HepG2 (cell line): ENCODE measurements at regions not wholly inside any gene's neighbourhood (a gene's known extent, or its start where the extent isn't known, plus 50 kb on each side); places are given as distances from the start of the nearest gene placed in this dataset.

ENCODE experiments used
- ATAC-seq: fragments of 200-7000 bp; cut with Tn5 transposase; 3 replicates; pipeline ENCODE4 v1.9.1; 2020; ENCODE audit warnings: mild to moderate bottlenecking, moderate library complexity
- BruUV-seq: library from RNA; stranded (reverse); fragments of 400-500 nt; replicated peaks from 2 replicates; lab custom pipeline; 2021; lab: Mats Ljungman, UMichigan
- CTCF ChIA-PET: fragments of 300-600 bp; formaldehyde crosslinking; extraction: SDS; loops from one replicate; lab custom pipeline; 2021; ENCODE audit warnings: low total read pairs, inconsistent platforms, low intra/inter-chr PET ratio; lab: Yijun Ruan, JAX
- POLR2A ChIA-PET: fragments of 350-600 bp; sonication (Branson Sonifier 250); formaldehyde crosslinking; loops from one replicate; lab custom pipeline; 2020; ENCODE audit warnings: antibody characterized with exemption, inconsistent platforms; lab: Yijun Ruan, JAX
- DNase-seq: peaks from one replicate; pipeline ENCODE4 v3.0.0-alpha.2; 2015; ENCODE audit warnings: low spot score
- FAIRE-seq: peaks from 3 replicates; lab custom pipeline; 2011; peaks lifted over from hg19 to GRCh38; lab: Jason Lieb, UNC
- H2AFZ ChIP-seq: one replicate; pipeline ENCODE4 v1.6.1; 2011; ENCODE audit warnings: low read length, inconsistent platforms
- H3K27ac ChIP-seq: fragments of 300-600 bp; 3 replicates; pipeline ENCODE4 v1.8.0; 2011; ENCODE audit warnings: mixed run types, mild to moderate bottlenecking, mixed read lengths, low read length, inconsistent platforms; ENCODE audit not compliant: insufficient read depth; ENCODE audit errors: extremely low read length
- H3K27me3 ChIP-seq, 2 experiments: fragments of 200-600 bp in 1 of 2; 2 replicates in 1 of 2; 3 replicates in 1 of 2; pipeline versions ENCODE4 v1.6.0 to v1.8.0; 2011; ENCODE audit warnings: low read length in 2 of 2, mild to moderate bottlenecking in 2 of 2, moderate library complexity in 2 of 2, inconsistent platforms in 1 of 2; ENCODE audit not compliant: insufficient read depth in 2 of 2, control insufficient read depth in 1 of 2
- H3K36me3 ChIP-seq, 2 experiments: fragments of 200-600 bp in 1 of 2; replicated peaks in 1 of 2; 2 replicates in 1 of 2; 3 replicates in 1 of 2; pipeline versions ENCODE4 v1.5.1 to v1.8.0; 2011; ENCODE audit warnings: low read length in 2 of 2, inconsistent platforms in 1 of 2; ENCODE audit not compliant: insufficient read depth in 2 of 2, control insufficient read depth in 1 of 2
- H3K4me1 ChIP-seq: 2 replicates; pipeline ENCODE4 v1.5.1; 2012; ENCODE audit warnings: low read length, inconsistent platforms; ENCODE audit not compliant: insufficient read depth
- H3K4me2 ChIP-seq: 2 replicates; pipeline ENCODE4 v1.6.0; 2011; ENCODE audit warnings: low read depth, low read length, inconsistent platforms
- H3K4me3 ChIP-seq, 3 experiments: fragments of 200-600 bp in 1 of 3; sonication (generic), shearing (Covaris generic) in 1 of 3; replicated peaks in 1 of 3; 2 replicates each; pipeline ENCODE4 v1.5.1; 2011 to 2016; ENCODE audit warnings: low read length in 3 of 3, inconsistent platforms in 2 of 3, low read depth in 2 of 3, mild to moderate bottlenecking in 2 of 3, control low read depth in 1 of 3, mixed read lengths in 1 of 3; ENCODE audit not compliant: insufficient read depth in 1 of 3
- H3K79me2 ChIP-seq: one replicate; pipeline ENCODE4 v1.6.1; 2011; ENCODE audit warnings: low read length, inconsistent platforms; ENCODE audit not compliant: insufficient read depth
- H3K9ac ChIP-seq: 2 replicates; pipeline ENCODE4 v1.6.0; 2011; ENCODE audit warnings: mild to moderate bottlenecking, low read depth, low read length, inconsistent platforms; ENCODE audit not compliant: insufficient read depth
- H3K9me3 ChIP-seq: 2 replicates; pipeline ENCODE4 v1.5.1; 2012; ENCODE audit warnings: mild to moderate bottlenecking, low read length
- H4K20me1 ChIP-seq: 2 replicates; pipeline ENCODE4 v1.6.0; 2011; ENCODE audit warnings: inconsistent platforms, mild to moderate bottlenecking, low read length, moderate library complexity; ENCODE audit not compliant: insufficient read depth
- BRD4 ChIP-seq: sonication (generic); formaldehyde crosslinking; IDR thresholded peaks from 2 replicates; pipeline ENCODE4 v1.4.0; 2020; ENCODE audit warnings: missing genetic modification reagents
- ELF3 ChIP-seq: IDR thresholded peaks from 2 replicates; pipeline ENCODE4 v1.6.1; 2016; ENCODE audit warnings: missing genetic modification reagents, missing compliant biosample characterization
- FOXA1 ChIP-seq, 2 experiments: fragments of 450-650 bp in 1 of 2; sonication (generic) in 1 of 2; formaldehyde crosslinking in 1 of 2; IDR thresholded peaks; 2 replicates each; pipeline versions ENCODE4 v1.4.0 to v1.6.1; 2016 to 2020; ENCODE audit warnings: missing genetic modification reagents in 1 of 2
- PHF8 ChIP-seq: sonication (generic); formaldehyde crosslinking; IDR thresholded peaks from 2 replicates; pipeline ENCODE4 v1.5.0; 2020; ENCODE audit warnings: missing genetic modification reagents
- SMAD9 ChIP-seq: sonication (generic); formaldehyde crosslinking; IDR thresholded peaks from 2 replicates; pipeline ENCODE4 v1.5.1; 2020; ENCODE audit warnings: mild to moderate bottlenecking, missing genetic modification reagents
- SRSF9 ChIP-seq: fragments of 200-400 bp; formaldehyde crosslinking; IDR thresholded peaks from 2 replicates; pipeline ENCODE4 v1.6.1; 2018; ENCODE audit warnings: borderline replicate concordance, mild to moderate bottlenecking, low read depth, low read length; ENCODE audit not compliant: insufficient read depth, poor library complexity, severe bottlenecking
- TSC22D2 ChIP-seq: sonication (generic); formaldehyde crosslinking; IDR thresholded peaks from 2 replicates; pipeline ENCODE4 v1.5.1; 2020; ENCODE audit warnings: missing genetic modification reagents, mild to moderate bottlenecking, borderline replicate concordance
- XRCC5 ChIP-seq: fragments of 200-400 bp; formaldehyde crosslinking; optimal IDR thresholded peaks from 2 replicates; pipeline ENCODE3; 2017; ENCODE audit warnings: mild to moderate bottlenecking, low read length
- ZNF383 ChIP-seq: sonication (generic); formaldehyde crosslinking; IDR thresholded peaks from 2 replicates; pipeline ENCODE4 v1.4.0; 2020; ENCODE audit warnings: missing genetic modification reagents, mild to moderate bottlenecking, borderline replicate concordance
- WGBS: methylation state at CpG from one replicate; pipeline ENCODE4 v1.1.6; 2017; ENCODE audit warnings: low lambda C conversion rate; 5-methylcytosine and 5-hydroxymethylcytosine counted together
- in situ Hi-C: cut with HindIII; loops from 2 replicates; pipeline ENCODE4 v1.10.0; 2017; ENCODE audit warnings: low pct_unique_long_range_greater_than_20kb; ENCODE audit not compliant: extremely low pct_ligation_motif_present
- intact Hi-C: fragments of 100-400 bp; cut with micrococcal nuclease; formaldehyde crosslinking; loops from one replicate; pipeline ENCODE4 v1.10.0; 2022; ENCODE audit not compliant: unreplicated experiment
- TF ChIP-seq, protein P1 (sequence below): sonication (generic); formaldehyde crosslinking; IDR thresholded peaks from 2 replicates; pipeline ENCODE4 v1.4.0; 2020; ENCODE audit warnings: mild to moderate bottlenecking, low read depth, missing genetic modification reagents
- TF ChIP-seq, protein P2 (sequence below): sonication (generic); formaldehyde crosslinking; IDR thresholded peaks from 2 replicates; pipeline ENCODE4 v1.8.0; 2022; ENCODE audit warnings: mild to moderate bottlenecking, missing genetic modification reagents; ENCODE audit not compliant: insufficient replicate concordance
- TF ChIP-seq, protein P3 (sequence below): sonication (generic); formaldehyde crosslinking; IDR thresholded peaks from 2 replicates; pipeline ENCODE4 v1.4.0; 2020; ENCODE audit warnings: missing genetic modification reagents, borderline replicate concordance

DNA sequence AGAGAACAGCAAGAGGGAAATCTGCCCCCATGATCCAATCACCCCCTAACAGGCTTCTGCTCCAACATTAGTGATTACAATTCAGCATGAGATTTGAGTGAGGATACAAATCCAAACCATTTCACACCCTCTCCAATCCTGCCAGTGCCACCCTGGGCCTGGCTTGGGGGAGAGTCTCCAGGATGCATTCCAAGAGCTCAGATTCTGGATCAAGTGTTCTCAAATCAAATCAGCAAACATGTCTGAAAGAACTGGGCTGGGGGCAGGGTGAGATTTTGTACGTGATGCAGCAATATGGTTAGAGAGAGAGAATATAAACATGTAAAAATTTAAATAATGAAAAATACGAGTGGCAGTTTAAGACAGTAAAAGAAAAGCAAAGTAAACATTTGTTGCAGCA lies 2100.9 kb upstream of the CELF4 start:
- no peak overlapping the region for H2AFZ ChIP-seq
- TF ChIP-seq TSC22D2 (CRISPR knock-in tag): no peak
- no peak for TF ChIP-seq ELF3 (CRISPR knock-in tag)
- TF ChIP-seq ZNF383: no peak
- TF ChIP-seq, protein P1, sequence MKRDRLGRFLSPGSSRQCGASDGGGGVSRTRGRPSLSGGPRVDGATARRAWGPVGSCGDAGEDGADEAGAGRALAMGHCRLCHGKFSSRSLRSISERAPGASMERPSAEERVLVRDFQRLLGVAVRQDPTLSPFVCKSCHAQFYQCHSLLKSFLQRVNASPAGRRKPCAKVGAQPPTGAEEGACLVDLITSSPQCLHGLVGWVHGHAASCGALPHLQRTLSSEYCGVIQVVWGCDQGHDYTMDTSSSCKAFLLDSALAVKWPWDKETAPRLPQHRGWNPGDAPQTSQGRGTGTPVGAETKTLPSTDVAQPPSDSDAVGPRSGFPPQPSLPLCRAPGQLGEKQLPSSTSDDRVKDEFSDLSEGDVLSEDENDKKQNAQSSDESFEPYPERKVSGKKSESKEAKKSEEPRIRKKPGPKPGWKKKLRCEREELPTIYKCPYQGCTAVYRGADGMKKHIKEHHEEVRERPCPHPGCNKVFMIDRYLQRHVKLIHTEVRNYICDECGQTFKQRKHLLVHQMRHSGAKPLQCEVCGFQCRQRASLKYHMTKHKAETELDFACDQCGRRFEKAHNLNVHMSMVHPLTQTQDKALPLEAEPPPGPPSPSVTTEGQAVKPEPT: no peak
- TF ChIP-seq FOXA1 (IDR thresholded peaks at IDR 0.05): no peak
- no peak for TF ChIP-seq FOXA1 (CRISPR knock-in tag; IDR thresholded peaks at IDR 0.05)
- no peak for TF ChIP-seq XRCC5
- no peak for TF ChIP-seq SRSF9
- TF ChIP-seq, all 625 proteins: peak for 0
- ChIA-PET POLR2A (no interaction called here), CTCF (no interaction called here)
- Histone ChIP-seq H3K27ac (no peak overlapping the region), H3K4me3 (no peak overlapping the region), H3K79me2 (no peaks in the 10 kb centered on the region), H3K9me3 (no peaks in the 10 kb centered on the region), H3K4me2 (no peak overlapping the region), H3K9ac (no peak overlapping the region), H3K27me3 (no peaks in the 10 kb centered on the region), H4K20me1 (no peaks in the 10 kb centered on the region), H3K36me3 (no peaks in the 10 kb centered on the region), H3K4me1 (no peaks in the 10 kb centered on the region)
- in situ Hi-C loops: no loop called here
- no TSS peak for BruUV-seq
- ATAC-seq (no peak), FAIRE-seq (no peak), DNase-seq (no peak)
- WGBS: 97% methylated on average over 2 of the region's 2 CpGs
- intact Hi-C loops: no loop called here

DNA sequence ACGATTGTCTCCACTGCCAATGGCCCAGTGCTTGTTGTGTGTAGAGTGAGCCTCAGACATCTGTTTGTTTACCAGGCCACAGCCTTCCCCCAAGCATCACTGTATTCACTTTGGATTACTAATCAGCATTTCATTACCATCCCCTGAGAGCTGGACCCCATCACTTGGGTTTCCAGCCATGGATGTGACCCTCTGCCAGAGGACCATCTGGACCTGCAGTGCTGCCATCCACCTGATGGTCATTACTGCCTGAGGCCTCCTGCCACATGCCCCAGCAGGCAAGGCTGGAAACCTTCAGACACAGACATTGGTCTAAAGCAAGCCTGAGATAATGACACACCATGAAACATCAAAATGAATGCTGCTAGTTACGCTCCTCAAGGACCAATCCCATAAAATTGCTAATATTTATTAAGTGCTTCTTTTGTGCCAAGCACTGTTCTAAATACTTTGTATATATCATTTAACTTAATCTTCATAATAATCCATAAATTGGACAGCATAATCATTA lies 2096.3 kb upstream of the CELF4 start:
- DNase-seq (no peak), FAIRE-seq (no peak), ATAC-seq (no peak)
- POLR2A ChIA-PET: no interaction called here
- Histone ChIP-seq H3K4me2 (no peak overlapping the region), H2AFZ (no peak overlapping the region), H4K20me1 (no peaks in the 10 kb centered on the region), H3K27ac (no peak overlapping the region), H3K79me2 (no peaks in the 10 kb centered on the region), H3K4me3 (no peak overlapping the region), H3K4me1 (no peaks in the 10 kb centered on the region), H3K27me3 (no peaks in the 10 kb centered on the region), H3K36me3 (no peaks in the 10 kb centered on the region), H3K9ac (no peak overlapping the region), H3K9me3 (no peaks in the 10 kb centered on the region)
- WGBS: 100% methylated on average over 2 of the region's 2 CpGs
- intact Hi-C loops: no loop called here
- no TSS peak for BruUV-seq
- CTCF ChIA-PET: no interaction called here
- TF ChIP-seq PHF8 (no peak), BRD4 (no peak), SMAD9 (CRISPR knock-in tag) (no peak)
- TF ChIP-seq, protein P2, sequence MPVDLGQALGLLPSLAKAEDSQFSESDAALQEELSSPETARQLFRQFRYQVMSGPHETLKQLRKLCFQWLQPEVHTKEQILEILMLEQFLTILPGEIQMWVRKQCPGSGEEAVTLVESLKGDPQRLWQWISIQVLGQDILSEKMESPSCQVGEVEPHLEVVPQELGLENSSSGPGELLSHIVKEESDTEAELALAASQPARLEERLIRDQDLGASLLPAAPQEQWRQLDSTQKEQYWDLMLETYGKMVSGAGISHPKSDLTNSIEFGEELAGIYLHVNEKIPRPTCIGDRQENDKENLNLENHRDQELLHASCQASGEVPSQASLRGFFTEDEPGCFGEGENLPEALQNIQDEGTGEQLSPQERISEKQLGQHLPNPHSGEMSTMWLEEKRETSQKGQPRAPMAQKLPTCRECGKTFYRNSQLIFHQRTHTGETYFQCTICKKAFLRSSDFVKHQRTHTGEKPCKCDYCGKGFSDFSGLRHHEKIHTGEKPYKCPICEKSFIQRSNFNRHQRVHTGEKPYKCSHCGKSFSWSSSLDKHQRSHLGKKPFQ (CRISPR knock-in tag): no peak
- TF ChIP-seq, protein P3, sequence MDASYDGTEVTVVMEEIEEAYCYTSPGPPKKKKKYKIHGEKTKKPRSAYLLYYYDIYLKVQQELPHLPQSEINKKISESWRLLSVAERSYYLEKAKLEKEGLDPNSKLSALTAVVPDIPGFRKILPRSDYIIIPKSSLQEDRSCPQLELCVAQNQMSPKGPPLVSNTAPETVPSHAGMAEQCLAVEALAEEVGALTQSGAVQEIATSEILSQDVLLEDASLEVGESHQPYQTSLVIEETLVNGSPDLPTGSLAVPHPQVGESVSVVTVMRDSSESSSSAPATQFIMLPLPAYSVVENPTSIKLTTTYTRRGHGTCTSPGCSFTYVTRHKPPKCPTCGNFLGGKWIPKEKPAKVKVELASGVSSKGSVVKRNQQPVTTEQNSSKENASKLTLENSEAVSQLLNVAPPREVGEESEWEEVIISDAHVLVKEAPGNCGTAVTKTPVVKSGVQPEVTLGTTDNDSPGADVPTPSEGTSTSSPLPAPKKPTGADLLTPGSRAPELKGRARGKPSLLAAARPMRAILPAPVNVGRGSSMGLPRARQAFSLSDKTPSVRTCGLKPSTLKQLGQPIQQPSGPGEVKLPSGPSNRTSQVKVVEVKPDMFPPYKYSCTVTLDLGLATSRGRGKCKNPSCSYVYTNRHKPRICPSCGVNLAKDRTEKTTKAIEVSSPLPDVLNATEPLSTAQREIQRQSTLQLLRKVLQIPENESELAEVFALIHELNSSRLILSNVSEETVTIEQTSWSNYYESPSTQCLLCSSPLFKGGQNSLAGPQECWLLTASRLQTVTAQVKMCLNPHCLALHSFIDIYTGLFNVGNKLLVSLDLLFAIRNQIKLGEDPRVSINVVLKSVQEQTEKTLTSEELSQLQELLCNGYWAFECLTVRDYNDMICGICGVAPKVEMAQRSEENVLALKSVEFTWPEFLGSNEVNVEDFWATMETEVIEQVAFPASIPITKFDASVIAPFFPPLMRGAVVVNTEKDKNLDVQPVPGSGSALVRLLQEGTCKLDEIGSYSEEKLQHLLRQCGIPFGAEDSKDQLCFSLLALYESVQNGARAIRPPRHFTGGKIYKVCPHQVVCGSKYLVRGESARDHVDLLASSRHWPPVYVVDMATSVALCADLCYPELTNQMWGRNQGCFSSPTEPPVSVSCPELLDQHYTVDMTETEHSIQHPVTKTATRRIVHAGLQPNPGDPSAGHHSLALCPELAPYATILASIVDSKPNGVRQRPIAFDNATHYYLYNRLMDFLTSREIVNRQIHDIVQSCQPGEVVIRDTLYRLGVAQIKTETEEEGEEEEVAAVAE (CRISPR knock-in tag): no peak
- in situ Hi-C loops: no loop called here
